Liver (tissue), 8 donors: ENCODE measurements at regions not wholly inside any gene's neighbourhood (a gene's known extent, or its start where the extent isn't known, plus 50 kb on each side); places are given as distances from the start of the nearest gene placed in this dataset.

Source experiments
- DNase-seq: peaks from one replicate; pipeline ENCODE4 v3.0.0-alpha.2; 2017; ENCODE audit warnings: low spot score
- H3K27ac ChIP-seq, 2 donors: one replicate each; pipeline ENCODE4 v1.7.0; 2013; ENCODE audit warnings: inconsistent platforms in 2 of 2, low read length in 2 of 2, control low read depth in 1 of 2, low read depth in 1 of 2, mild to moderate bottlenecking in 1 of 2
- H3K27me3 ChIP-seq, 4 donors: one replicate each; pipeline versions ENCODE4 v1.6.1 to v1.7.0; 2013; ENCODE audit warnings: low read length in 3 of 4, inconsistent platforms in 1 of 4, mild to moderate bottlenecking in 1 of 4, moderate library complexity in 1 of 4; ENCODE audit not compliant: control insufficient read depth in 4 of 4, insufficient read depth in 4 of 4
- H3K36me3 ChIP-seq, 4 donors: one replicate each; pipeline versions ENCODE4 v1.6.1 to v1.7.0; 2013; ENCODE audit warnings: low read length in 3 of 4, mild to moderate bottlenecking in 3 of 4, low read depth in 1 of 4, moderate library complexity in 1 of 4; ENCODE audit not compliant: control insufficient read depth in 4 of 4, insufficient read depth in 3 of 4
- H3K4me1 ChIP-seq, 4 donors: one replicate each; pipeline versions ENCODE4 v1.6.1 to v1.7.0; 2013; ENCODE audit warnings: low read length in 3 of 4, mild to moderate bottlenecking in 3 of 4, moderate library complexity in 1 of 4; ENCODE audit not compliant: control insufficient read depth in 4 of 4, insufficient read depth in 4 of 4
- H3K4me3 ChIP-seq, 3 donors: one replicate each; pipeline versions ENCODE4 v1.6.1 to v1.7.0; 2013; ENCODE audit warnings: low read length in 3 of 3, control low read depth in 1 of 3, low read depth in 1 of 3, mild to moderate bottlenecking in 1 of 3
- H3K9ac ChIP-seq, 2 donors: one replicate each; pipeline ENCODE4 v1.7.0; 2013; ENCODE audit warnings: low read length in 2 of 2, mild to moderate bottlenecking in 2 of 2, moderate library complexity in 2 of 2, control low read depth in 1 of 2, low read depth in 1 of 2
- H3K9me3 ChIP-seq, 4 donors: one replicate each; pipeline versions ENCODE4 v1.6.1 to v1.7.0; 2013; ENCODE audit warnings: low read length in 3 of 4; ENCODE audit not compliant: control insufficient read depth in 4 of 4
- EGR1 ChIP-seq, 2 donors: IDR thresholded peaks; 2 replicates each; pipeline ENCODE4 v1.6.1; 2016 to 2018; ENCODE audit warnings: antibody characterized with exemption in 2 of 2, low read depth in 2 of 2
- FOXA1 ChIP-seq: IDR thresholded peaks from 2 replicates; pipeline ENCODE4 v1.6.1; 2016; ENCODE audit warnings: antibody characterized with exemption
- FOXA2 ChIP-seq: IDR thresholded peaks from 2 replicates; pipeline ENCODE4 v1.6.1; 2016; ENCODE audit warnings: antibody characterized with exemption
- GABPA ChIP-seq, 2 donors: IDR thresholded peaks in 1 of 2; conservative IDR thresholded peaks in 1 of 2; 2 replicates each; pipeline ENCODE4 v1.6.1; 2016; ENCODE audit warnings: antibody characterized with exemption in 2 of 2, mild to moderate bottlenecking in 1 of 2, moderate library complexity in 1 of 2
- HNF4A ChIP-seq, 2 donors: conservative IDR thresholded peaks; 2 replicates each; pipeline ENCODE4 v1.6.1; 2016; ENCODE audit warnings: antibody characterized with exemption in 2 of 2, mild to moderate bottlenecking in 2 of 2
- HNF4G ChIP-seq: IDR thresholded peaks from 2 replicates; pipeline ENCODE4 v1.6.1; 2016; ENCODE audit warnings: antibody characterized with exemption
- JUND ChIP-seq, 2 donors: IDR thresholded peaks; 2 replicates each; pipeline ENCODE4 v1.6.1; 2016; ENCODE audit warnings: antibody characterized with exemption in 2 of 2
- NR2F2 ChIP-seq: IDR thresholded peaks from 2 replicates; pipeline ENCODE4 v1.6.1; 2016; ENCODE audit warnings: antibody characterized with exemption
- RAD21 ChIP-seq, 2 donors: IDR thresholded peaks; 2 replicates each; pipeline ENCODE4 v1.6.1; 2016; ENCODE audit warnings: antibody characterized with exemption in 2 of 2, mild to moderate bottlenecking in 2 of 2
- RXRA ChIP-seq, 2 donors: IDR thresholded peaks; 2 replicates each; pipeline ENCODE4 v1.6.1; 2017 to 2018; ENCODE audit warnings: antibody characterized with exemption in 2 of 2, mild to moderate bottlenecking in 1 of 2
- SP1 ChIP-seq: IDR thresholded peaks from 2 replicates; pipeline ENCODE4 v1.6.1; 2018; ENCODE audit warnings: antibody characterized with exemption, mild to moderate bottlenecking
- TAF1 ChIP-seq: conservative IDR thresholded peaks from 2 replicates; pipeline ENCODE4 v1.6.1; 2016; ENCODE audit warnings: antibody characterized with exemption, mild to moderate bottlenecking
- YY1 ChIP-seq: IDR thresholded peaks from 2 replicates; pipeline ENCODE4 v1.6.1; 2016; ENCODE audit warnings: antibody characterized with exemption, mild to moderate bottlenecking
- WGBS: extraction: QIAGEN DNeasy Blood & Tissue Kit; methylation state at CpG from one replicate; pipeline ENCODE4 v1.1.7; 2013; 5-methylcytosine and 5-hydroxymethylcytosine counted together
- TF ChIP-seq, protein P1 (sequence below): IDR thresholded peaks from 2 replicates; pipeline ENCODE4 v1.6.1; 2016; ENCODE audit warnings: antibody characterized with exemption, mild to moderate bottlenecking
- TF ChIP-seq, protein P2 (sequence below): IDR thresholded peaks from 2 replicates; pipeline ENCODE4 v1.6.1; 2016; ENCODE audit warnings: antibody characterized with exemption
- TF ChIP-seq, protein P3 (sequence below): IDR thresholded peaks from 2 replicates; pipeline ENCODE4 v1.6.1; 2016; ENCODE audit warnings: antibody characterized with exemption
- TF ChIP-seq, protein P4 (sequence below): fragments of 150-350 bp; IDR thresholded peaks from 2 replicates; pipeline ENCODE4 v1.5.1; 2017; ENCODE audit warnings: improper control_type of control experiment, low read depth, low read length; ENCODE audit not compliant: missing input control
- TF ChIP-seq, protein P5 (sequence below): IDR thresholded peaks from 2 replicates; pipeline ENCODE4 v1.6.1; 2016; ENCODE audit warnings: antibody characterized with exemption
- donor health status: healthy.
- donor health status: healthy.
- donor health status: healthy.
- donor health status: healthy.
- donor health status: healthy.

DNA sequence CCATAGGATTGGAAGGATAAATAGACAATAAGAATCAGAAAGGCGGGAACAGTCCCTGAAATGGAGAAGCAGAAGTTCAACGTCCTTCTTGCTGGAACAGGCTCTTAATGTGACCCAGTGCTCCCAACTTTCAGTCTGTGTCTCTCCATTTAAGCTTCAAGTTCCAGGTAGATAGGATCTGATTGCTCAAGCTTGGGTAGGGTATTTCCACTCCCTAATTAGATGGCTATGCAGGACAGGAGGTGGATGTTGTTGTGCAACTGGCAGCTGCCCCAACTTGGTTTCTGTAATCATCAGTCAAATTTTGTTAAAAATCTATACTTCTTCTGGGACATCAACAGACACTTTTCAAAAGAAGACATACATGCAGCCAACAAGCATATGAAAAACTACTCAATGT is 266.2 kb downstream of the C12orf75 start (continued):
- TF ChIP-seq, protein P1, sequence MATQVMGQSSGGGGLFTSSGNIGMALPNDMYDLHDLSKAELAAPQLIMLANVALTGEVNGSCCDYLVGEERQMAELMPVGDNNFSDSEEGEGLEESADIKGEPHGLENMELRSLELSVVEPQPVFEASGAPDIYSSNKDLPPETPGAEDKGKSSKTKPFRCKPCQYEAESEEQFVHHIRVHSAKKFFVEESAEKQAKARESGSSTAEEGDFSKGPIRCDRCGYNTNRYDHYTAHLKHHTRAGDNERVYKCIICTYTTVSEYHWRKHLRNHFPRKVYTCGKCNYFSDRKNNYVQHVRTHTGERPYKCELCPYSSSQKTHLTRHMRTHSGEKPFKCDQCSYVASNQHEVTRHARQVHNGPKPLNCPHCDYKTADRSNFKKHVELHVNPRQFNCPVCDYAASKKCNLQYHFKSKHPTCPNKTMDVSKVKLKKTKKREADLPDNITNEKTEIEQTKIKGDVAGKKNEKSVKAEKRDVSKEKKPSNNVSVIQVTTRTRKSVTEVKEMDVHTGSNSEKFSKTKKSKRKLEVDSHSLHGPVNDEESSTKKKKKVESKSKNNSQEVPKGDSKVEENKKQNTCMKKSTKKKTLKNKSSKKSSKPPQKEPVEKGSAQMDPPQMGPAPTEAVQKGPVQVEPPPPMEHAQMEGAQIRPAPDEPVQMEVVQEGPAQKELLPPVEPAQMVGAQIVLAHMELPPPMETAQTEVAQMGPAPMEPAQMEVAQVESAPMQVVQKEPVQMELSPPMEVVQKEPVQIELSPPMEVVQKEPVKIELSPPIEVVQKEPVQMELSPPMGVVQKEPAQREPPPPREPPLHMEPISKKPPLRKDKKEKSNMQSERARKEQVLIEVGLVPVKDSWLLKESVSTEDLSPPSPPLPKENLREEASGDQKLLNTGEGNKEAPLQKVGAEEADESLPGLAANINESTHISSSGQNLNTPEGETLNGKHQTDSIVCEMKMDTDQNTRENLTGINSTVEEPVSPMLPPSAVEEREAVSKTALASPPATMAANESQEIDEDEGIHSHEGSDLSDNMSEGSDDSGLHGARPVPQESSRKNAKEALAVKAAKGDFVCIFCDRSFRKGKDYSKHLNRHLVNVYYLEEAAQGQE = no peak

DNA sequence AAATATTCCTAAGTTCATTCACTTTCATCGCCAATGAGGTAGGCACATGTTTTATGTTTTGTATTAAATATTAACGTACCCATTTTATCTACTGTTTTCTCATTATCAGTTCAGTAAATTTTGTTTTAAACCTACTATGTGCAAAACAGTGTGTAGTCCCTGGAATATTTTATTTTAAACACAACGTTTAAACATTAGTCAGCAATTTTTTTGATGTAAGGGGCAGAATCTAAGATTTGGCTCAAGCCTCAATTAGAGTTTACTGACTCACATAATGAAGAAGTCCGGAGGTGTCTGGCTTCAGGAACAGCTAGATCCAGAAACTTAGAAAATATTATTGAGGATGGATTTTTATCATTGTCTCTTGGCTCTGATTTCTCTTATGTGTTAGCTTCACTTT is 267.5 kb downstream of the C12orf75 start:
- WGBS = 85% methylated on average over 4 of the region's 4 CpGs
- TF ChIP-seq RXRA (IDR thresholded peaks at IDR 0.05) (no peak), FOXA2 (no peak), TAF1 (no peak), HNF4G (no peak), RAD21 (IDR thresholded peaks at IDR 0.05) (no peak), YY1 (no peak), FOXA1 (no peak), SP1 (no peak), JUND (IDR thresholded peaks at IDR 0.05) (no peak), EGR1 (IDR thresholded peaks at IDR 0.05; ENCODE audit: low read depth in 2 of 2) (no peak), GABPA (IDR thresholded peaks at IDR 0.05 in 1 of 2, conservative IDR thresholded peaks at IDR 0.05 in 1 of 2) (no peak), HNF4A (conservative IDR thresholded peaks at IDR 0.05) (no peak), NR2F2 (no peak)
- TF ChIP-seq, protein P1 = no peak
- TF ChIP-seq, protein P2, sequence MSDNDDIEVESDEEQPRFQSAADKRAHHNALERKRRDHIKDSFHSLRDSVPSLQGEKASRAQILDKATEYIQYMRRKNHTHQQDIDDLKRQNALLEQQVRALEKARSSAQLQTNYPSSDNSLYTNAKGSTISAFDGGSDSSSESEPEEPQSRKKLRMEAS = no peak
- TF ChIP-seq, protein P3, sequence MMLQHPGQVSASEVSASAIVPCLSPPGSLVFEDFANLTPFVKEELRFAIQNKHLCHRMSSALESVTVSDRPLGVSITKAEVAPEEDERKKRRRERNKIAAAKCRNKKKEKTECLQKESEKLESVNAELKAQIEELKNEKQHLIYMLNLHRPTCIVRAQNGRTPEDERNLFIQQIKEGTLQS = no peak
- TF ChIP-seq, protein P4, sequence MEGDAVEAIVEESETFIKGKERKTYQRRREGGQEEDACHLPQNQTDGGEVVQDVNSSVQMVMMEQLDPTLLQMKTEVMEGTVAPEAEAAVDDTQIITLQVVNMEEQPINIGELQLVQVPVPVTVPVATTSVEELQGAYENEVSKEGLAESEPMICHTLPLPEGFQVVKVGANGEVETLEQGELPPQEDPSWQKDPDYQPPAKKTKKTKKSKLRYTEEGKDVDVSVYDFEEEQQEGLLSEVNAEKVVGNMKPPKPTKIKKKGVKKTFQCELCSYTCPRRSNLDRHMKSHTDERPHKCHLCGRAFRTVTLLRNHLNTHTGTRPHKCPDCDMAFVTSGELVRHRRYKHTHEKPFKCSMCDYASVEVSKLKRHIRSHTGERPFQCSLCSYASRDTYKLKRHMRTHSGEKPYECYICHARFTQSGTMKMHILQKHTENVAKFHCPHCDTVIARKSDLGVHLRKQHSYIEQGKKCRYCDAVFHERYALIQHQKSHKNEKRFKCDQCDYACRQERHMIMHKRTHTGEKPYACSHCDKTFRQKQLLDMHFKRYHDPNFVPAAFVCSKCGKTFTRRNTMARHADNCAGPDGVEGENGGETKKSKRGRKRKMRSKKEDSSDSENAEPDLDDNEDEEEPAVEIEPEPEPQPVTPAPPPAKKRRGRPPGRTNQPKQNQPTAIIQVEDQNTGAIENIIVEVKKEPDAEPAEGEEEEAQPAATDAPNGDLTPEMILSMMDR = no peak
- TF ChIP-seq, protein P5, sequence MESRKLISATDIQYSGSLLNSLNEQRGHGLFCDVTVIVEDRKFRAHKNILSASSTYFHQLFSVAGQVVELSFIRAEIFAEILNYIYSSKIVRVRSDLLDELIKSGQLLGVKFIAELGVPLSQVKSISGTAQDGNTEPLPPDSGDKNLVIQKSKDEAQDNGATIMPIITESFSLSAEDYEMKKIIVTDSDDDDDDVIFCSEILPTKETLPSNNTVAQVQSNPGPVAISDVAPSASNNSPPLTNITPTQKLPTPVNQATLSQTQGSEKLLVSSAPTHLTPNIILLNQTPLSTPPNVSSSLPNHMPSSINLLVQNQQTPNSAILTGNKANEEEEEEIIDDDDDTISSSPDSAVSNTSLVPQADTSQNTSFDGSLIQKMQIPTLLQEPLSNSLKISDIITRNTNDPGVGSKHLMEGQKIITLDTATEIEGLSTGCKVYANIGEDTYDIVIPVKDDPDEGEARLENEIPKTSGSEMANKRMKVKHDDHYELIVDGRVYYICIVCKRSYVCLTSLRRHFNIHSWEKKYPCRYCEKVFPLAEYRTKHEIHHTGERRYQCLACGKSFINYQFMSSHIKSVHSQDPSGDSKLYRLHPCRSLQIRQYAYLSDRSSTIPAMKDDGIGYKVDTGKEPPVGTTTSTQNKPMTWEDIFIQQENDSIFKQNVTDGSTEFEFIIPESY = no peak
- Histone ChIP-seq H3K27me3 (peaks cover 0 to 9% (median 0%) of the 10 kb centered on the region in 4 donors), H3K27ac (no peak overlapping the region), H3K36me3 (no peaks in the 10 kb centered on the region), H3K9ac (no peak overlapping the region), H3K9me3 (no peaks in the 10 kb centered on the region), H3K4me1 (no peaks in the 10 kb centered on the region), H3K4me3 (no peak overlapping the region)
- no peak for DNase-seq
